Neural cell (in vitro differentiated cells): ENCODE measurements at regions not wholly inside any gene's neighbourhood (a gene's known extent, or its start where the extent isn't known, plus 50 kb on each side); places are given as distances from the start of the nearest gene placed in this dataset.

Experiments used
- EP300 ChIP-seq: fragments of 450-650 bp; conservative IDR thresholded peaks from 2 replicates; pipeline ENCODE4 v1.6.1; 2014; ENCODE audit warnings: antibody characterized with exemption, mild to moderate bottlenecking, moderate library complexity; ENCODE audit not compliant: poor library complexity, severe bottlenecking
- EZH2 ChIP-seq: fragments of 200-600, 300-800 bp; shearing (Covaris generic), sonication (generic); IDR thresholded peaks from 2 replicates; pipeline ENCODE4 v1.6.1; 2014; ENCODE audit warnings: antibody characterized with exemption, low read length, borderline replicate concordance, mild to moderate bottlenecking; ENCODE audit not compliant: insufficient read depth, poor library complexity, severe bottlenecking
- POLR2AphosphoS5 ChIP-seq: IDR thresholded peaks from 2 replicates; pipeline ENCODE4 v1.6.1; 2012
- RAD21 ChIP-seq: fragments of 450-650 bp; conservative IDR thresholded peaks from 2 replicates; pipeline ENCODE4 v1.6.1; 2014; ENCODE audit warnings: antibody characterized with exemption, mild to moderate bottlenecking, moderate library complexity
- TF ChIP-seq, protein P1 (sequence below): fragments of 450-650 bp; IDR thresholded peaks from 2 replicates; pipeline ENCODE4 v1.5.1; 2014; ENCODE audit warnings: antibody characterized with exemption, mild to moderate bottlenecking, moderate library complexity; ENCODE audit not compliant: poor library complexity, severe bottlenecking

DNA sequence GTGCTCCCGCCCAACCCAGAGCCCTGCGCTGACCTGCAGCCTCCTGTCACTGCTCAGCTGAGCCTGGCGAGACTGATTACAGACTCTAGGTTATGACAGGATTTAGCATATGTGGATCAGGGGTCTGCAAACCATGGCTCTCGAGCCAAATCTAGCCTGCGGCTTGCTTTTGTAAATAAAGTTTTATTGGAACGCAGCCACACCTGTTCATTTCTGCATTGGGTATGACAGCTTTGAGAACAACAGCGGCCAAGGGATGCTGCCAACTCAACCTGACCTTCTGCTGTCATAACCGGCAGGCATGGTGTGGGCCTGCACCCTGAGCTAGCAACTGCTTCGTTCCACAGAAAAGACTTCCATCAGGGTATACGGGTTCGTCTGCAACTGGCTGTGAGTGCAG is 50.5 kb upstream of the IQSEC1 start:
- TF ChIP-seq, protein P1, sequence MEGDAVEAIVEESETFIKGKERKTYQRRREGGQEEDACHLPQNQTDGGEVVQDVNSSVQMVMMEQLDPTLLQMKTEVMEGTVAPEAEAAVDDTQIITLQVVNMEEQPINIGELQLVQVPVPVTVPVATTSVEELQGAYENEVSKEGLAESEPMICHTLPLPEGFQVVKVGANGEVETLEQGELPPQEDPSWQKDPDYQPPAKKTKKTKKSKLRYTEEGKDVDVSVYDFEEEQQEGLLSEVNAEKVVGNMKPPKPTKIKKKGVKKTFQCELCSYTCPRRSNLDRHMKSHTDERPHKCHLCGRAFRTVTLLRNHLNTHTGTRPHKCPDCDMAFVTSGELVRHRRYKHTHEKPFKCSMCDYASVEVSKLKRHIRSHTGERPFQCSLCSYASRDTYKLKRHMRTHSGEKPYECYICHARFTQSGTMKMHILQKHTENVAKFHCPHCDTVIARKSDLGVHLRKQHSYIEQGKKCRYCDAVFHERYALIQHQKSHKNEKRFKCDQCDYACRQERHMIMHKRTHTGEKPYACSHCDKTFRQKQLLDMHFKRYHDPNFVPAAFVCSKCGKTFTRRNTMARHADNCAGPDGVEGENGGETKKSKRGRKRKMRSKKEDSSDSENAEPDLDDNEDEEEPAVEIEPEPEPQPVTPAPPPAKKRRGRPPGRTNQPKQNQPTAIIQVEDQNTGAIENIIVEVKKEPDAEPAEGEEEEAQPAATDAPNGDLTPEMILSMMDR = no peak
- no peak for TF ChIP-seq EZH2
- TF ChIP-seq RAD21 = no peak
- no peak for TF ChIP-seq POLR2AphosphoS5
- TF ChIP-seq EP300 = no peak
